Fibroblast of skin of left quadriceps (primary cell): ENCODE measurements at regions not wholly inside any gene's neighbourhood (a gene's known extent, or its start where the extent isn't known, plus 50 kb on each side); places are given as distances from the start of the nearest gene placed in this dataset.
"Not testable (repeated sequence)": the region's sequence is repeated elsewhere in the genome, so short reads cannot be mapped to it uniquely, and the experiment has no call there.

Experiments
- DNase-seq, 2 experiments: peaks; one replicate each; pipeline ENCODE4 v3.0.0-alpha.2; 2013; ENCODE audit warnings: low read depth in 2 of 2

GRCh38 chr21:36246080-36246631 is 73.8 kb upstream of the MORC3 start:
- DNase-seq: no peak

DNA sequence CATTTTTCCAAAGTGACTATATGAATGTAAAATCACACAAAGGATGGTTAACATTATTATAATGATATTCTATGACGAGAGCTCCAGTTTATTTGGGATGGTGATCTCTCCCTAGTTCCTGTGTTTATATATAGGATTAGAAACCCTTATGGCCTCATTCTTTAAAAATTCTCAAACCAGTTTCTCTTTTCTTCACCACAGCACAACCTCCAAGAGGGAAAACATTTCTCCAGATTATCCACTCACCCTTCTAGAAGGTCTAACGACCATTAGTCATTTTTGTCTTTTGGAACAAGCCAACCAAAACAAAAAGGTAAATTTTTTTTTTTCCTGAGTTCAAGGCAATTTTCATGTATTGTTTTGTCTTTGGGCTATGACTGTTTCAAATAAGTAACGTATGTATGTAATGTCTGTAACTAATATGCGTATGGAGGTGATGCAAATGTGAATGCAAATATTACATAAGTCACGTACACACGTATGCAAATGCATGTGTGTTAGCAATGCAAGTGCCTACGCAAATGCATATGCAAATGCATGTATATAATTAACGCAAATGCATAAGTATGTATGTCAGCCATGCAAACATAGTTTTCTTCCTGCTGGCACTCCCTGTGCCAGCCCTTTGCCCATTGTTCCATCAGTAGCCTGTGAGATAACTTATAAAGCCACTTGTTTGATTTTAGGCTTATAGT is 72.5 kb upstream of the MORC3 start:
- peak in 1 of 2 experiments; percentile 4 for DNase-seq

- DNase-seq: no peak
These were observed 70.2 kb upstream of the MORC3 start for GRCh38 chr21:36249576-36250422.

GRCh38 chr21:36250423-36251075 is 69.4 kb upstream of the MORC3 start:
- no peak for DNase-seq

DNA sequence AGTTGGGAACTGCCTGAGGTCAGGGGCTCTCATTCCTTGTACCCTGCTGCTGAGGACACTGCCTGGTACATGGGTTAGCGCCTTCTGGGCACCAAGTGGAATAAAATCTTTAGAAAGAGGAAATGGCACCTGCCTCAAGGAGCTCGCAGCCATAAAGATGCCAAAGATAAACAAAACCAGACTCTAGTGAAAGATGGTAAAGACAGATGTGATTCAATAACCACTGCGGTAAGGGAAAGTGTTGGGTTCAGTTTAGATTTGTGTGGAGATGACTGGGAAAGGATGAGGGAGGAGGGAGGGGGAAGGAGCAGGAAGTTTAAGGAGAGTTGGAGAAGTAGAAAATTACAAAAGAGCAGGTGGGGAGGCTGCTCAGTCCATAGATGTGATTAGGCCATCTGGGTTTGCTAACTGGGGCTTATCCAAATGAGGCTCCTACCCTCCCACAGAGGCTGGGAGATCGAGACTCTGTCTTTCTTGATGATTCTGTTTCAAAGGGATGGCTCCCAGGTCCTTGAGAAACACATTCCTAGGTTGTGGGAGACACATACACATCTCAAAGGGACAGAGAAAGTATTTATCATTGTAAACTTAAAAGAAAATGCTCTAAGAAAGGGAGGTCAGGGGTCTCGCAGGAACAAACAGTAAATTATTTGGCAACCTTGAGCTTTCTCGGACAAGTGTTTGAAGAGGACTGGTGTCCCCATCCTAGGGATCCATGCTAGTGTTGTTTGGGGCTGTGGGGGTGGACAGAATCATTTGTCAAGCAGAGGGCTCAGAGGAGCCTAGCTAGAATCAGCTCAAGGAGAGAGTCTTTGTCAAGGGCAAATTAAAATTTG is 65.7 kb upstream of the MORC3 start:
- DNase-seq: no peak

- no peak for DNase-seq
These were observed 64.3 kb upstream of the MORC3 start for GRCh38 chr21:36255663-36256062.

GRCh38 chr21:36257657-36258056 is 62.3 kb upstream of the MORC3 start:
- no peak for DNase-seq

DNA sequence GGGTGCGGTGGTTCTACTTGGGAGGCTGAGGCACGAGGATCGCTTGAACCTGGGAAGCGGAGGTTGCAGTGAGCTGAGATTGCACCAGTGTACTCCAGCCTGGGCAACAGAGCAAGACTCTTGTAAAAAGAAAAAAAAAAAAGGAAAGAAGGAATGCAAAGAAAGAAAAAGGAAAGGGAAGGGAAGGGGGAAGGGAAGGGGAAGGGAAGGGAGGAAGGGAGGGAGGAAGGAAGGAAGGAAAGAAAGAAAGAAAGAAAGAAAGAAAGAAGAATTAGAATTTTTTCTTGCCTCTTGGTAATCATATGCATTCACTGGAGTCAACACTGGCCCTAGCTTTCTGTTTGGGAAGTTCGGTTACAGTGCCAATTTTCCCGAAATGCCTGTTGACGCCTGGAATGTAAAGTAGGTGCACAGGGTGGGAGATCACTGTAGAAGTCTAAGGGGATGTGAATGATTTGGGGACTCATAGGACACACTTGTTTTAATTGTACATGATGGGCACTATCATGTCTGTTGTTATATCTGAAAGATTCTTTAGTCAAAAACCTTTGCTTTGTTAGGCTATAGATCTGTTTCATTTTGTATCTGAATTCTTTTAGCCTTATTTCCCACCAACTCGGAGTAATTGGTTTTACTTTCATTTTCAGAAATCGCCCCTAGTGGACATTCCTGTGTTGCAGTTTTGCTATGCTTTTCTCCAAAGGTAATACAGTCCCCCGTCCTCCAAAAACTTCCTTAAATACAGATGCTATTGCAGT is 59.8 kb upstream of the MORC3 start:
- peak; percentile 48 to 59 for DNase-seq

GRCh38 chr21:36260802-36261201 is 59.2 kb upstream of the MORC3 start:
- DNase-seq: no peak

GRCh38 chr21:36261459-36261858 is 58.5 kb upstream of the MORC3 start:
- DNase-seq: no peak

- DNase-seq: no peak
These were observed 56.2 kb upstream of the MORC3 start for GRCh38 chr21:36263797-36264196.

- DNase-seq: no peak
These were observed 54.6 kb upstream of the MORC3 start for GRCh38 chr21:36265431-36265830.

DNA sequence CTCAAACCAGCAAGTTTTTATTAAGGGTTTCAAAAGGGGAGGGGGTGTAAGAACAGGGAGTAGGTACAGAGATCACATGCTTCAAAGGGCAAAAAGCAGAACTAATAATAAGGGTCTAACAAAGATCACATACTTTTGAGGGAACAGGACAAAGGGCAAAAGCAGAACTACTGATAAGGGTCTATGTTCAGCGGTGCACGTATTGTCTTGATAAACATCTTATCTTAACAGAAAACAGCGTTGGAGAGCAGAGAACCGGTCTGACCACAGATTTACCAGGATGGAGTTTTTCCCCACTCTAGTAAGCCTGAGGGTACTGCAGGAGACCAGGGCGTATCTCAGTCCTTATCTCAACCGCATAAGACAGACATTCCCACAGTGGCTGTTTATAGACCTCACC is 52.2 kb upstream of the MORC3 start:
- not testable (repeated sequence) for DNase-seq

- DNase-seq: not testable (repeated sequence)
These were observed 51.7 kb upstream of the MORC3 start for GRCh38 chr21:36268264-36268663.
